Loucy (cell line): ENCODE measurements at regions not wholly inside any gene's neighbourhood (a gene's known extent, or its start where the extent isn't known, plus 50 kb on each side); places are given as distances from the start of the nearest gene placed in this dataset.

Source experiments
- H2AFZ ChIP-seq: fragments of 200-600 bp; sonication (generic); 2 replicates; pipeline ENCODE4 v1.6.0; 2016; ENCODE audit warnings: antibody characterized with exemption, mild to moderate bottlenecking, low read length, moderate library complexity
- H3F3A ChIP-seq: fragments of 200-600 bp; 2 replicates; pipeline ENCODE4 v1.6.0; 2016; ENCODE audit warnings: antibody characterized with exemption, low read depth, mild to moderate bottlenecking
- H3K27me3 ChIP-seq: fragments of 200-600 bp; sonication (generic); 2 replicates; pipeline ENCODE4 v1.6.1; 2014; ENCODE audit warnings: low read length, mild to moderate bottlenecking; ENCODE audit not compliant: insufficient read depth, poor library complexity, severe bottlenecking
- H3K36me3 ChIP-seq: fragments of 200-600 bp; sonication (generic); 2 replicates; pipeline ENCODE4 v1.6.1; 2016; ENCODE audit warnings: low read length; ENCODE audit not compliant: insufficient read depth
- H3K4me1 ChIP-seq: fragments of 200-600 bp; sonication (generic); 2 replicates; pipeline ENCODE4 v1.5.1; 2014; ENCODE audit warnings: low read length, mild to moderate bottlenecking; ENCODE audit not compliant: insufficient read depth, poor library complexity, severe bottlenecking
- H3K4me2 ChIP-seq: fragments of 200-600 bp; sonication (generic); 2 replicates; pipeline ENCODE4 v1.6.0; 2014; ENCODE audit warnings: antibody characterized with exemption, low read length, low read depth, mild to moderate bottlenecking; ENCODE audit not compliant: poor library complexity, severe bottlenecking
- H3K4me3 ChIP-seq: fragments of 200-600 bp; sonication (generic); 2 replicates; pipeline ENCODE4 v1.5.1; 2014; ENCODE audit warnings: low read length, mild to moderate bottlenecking, mixed read lengths; ENCODE audit not compliant: poor library complexity, severe bottlenecking
- H3K79me2 ChIP-seq: fragments of 200-600 bp; sonication (generic); 2 replicates; pipeline ENCODE4 v1.6.1; 2014; ENCODE audit warnings: low read length; ENCODE audit not compliant: insufficient read depth
- H3K9ac ChIP-seq: fragments of 200-600 bp; sonication (generic); 2 replicates; pipeline ENCODE4 v1.6.0; 2014; ENCODE audit warnings: mild to moderate bottlenecking, low read depth, low read length, moderate library complexity; ENCODE audit not compliant: poor library complexity, severe bottlenecking
- H3K9me2 ChIP-seq: fragments of 200-600 bp; sonication (generic); replicated peaks from 2 replicates; pipeline ENCODE4 v1.6.1; 2016; ENCODE audit warnings: low read depth, low read length, mixed read lengths
- H3K9me3 ChIP-seq: fragments of 200-600 bp; sonication (generic); 2 replicates; pipeline ENCODE4 v1.6.1; 2014; ENCODE audit warnings: mild to moderate bottlenecking, antibody characterized with exemption, low read length, low read depth; ENCODE audit not compliant: insufficient read depth
- H4K20me1 ChIP-seq: fragments of 200-600 bp; sonication (generic); 2 replicates; pipeline ENCODE4 v1.6.0; 2014; ENCODE audit warnings: antibody characterized with exemption, low read length, mild to moderate bottlenecking; ENCODE audit not compliant: insufficient read depth, poor library complexity, severe bottlenecking
- EZH2phosphoT487 ChIP-seq: fragments of 200-600 bp; IDR thresholded peaks from 2 replicates; pipeline ENCODE4 v1.6.1; 2018; ENCODE audit warnings: antibody characterized with exemption, mild to moderate bottlenecking, moderate library complexity, borderline replicate concordance
- TF ChIP-seq, protein P1 (sequence below): fragments of 200-600 bp; sonication (generic); conservative IDR thresholded peaks from 2 replicates; pipeline ENCODE4 v1.5.1; 2014; ENCODE audit warnings: mild to moderate bottlenecking, antibody characterized with exemption, low read length

- H3K4me3 ChIP-seq: no peak overlapping the region
- H3K9ac ChIP-seq: no peak overlapping the region
- no peaks in the 10 kb centered on the region for H3F3A ChIP-seq
- no peak overlapping the region for H2AFZ ChIP-seq
- H3K36me3 ChIP-seq: no peaks in the 10 kb centered on the region
- no peak overlapping the region for H3K4me2 ChIP-seq
- no peaks in the 10 kb centered on the region for H3K9me3 ChIP-seq
- no peaks in the 10 kb centered on the region for H3K9me2 ChIP-seq
- no peaks in the 10 kb centered on the region for H3K4me1 ChIP-seq
- no peaks in the 10 kb centered on the region for H4K20me1 ChIP-seq
- H3K27me3 ChIP-seq: no peaks in the 10 kb centered on the region
- no peaks in the 10 kb centered on the region for H3K79me2 ChIP-seq
- TF ChIP-seq, protein P1, sequence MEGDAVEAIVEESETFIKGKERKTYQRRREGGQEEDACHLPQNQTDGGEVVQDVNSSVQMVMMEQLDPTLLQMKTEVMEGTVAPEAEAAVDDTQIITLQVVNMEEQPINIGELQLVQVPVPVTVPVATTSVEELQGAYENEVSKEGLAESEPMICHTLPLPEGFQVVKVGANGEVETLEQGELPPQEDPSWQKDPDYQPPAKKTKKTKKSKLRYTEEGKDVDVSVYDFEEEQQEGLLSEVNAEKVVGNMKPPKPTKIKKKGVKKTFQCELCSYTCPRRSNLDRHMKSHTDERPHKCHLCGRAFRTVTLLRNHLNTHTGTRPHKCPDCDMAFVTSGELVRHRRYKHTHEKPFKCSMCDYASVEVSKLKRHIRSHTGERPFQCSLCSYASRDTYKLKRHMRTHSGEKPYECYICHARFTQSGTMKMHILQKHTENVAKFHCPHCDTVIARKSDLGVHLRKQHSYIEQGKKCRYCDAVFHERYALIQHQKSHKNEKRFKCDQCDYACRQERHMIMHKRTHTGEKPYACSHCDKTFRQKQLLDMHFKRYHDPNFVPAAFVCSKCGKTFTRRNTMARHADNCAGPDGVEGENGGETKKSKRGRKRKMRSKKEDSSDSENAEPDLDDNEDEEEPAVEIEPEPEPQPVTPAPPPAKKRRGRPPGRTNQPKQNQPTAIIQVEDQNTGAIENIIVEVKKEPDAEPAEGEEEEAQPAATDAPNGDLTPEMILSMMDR: no peak
- TF ChIP-seq EZH2phosphoT487: no peak
Observed at GRCh38 chr11:130644187-130644586, 195.7 kb downstream of the ADAMTS15 start.

GRCh38 chr11:130645164-130645842, 196.9 kb downstream of the ADAMTS15 start:
- Histone ChIP-seq H3K4me3 (no peak overlapping the region), H2AFZ (no peak overlapping the region), H3K27me3 (no peaks in the 10 kb centered on the region), H3K36me3 (no peaks in the 10 kb centered on the region), H4K20me1 (no peaks in the 10 kb centered on the region), H3K9me2 (no peaks in the 10 kb centered on the region), H3K4me1 (no peaks in the 10 kb centered on the region), H3K9ac (no peak overlapping the region), H3K79me2 (no peaks in the 10 kb centered on the region), H3K9me3 (no peaks in the 10 kb centered on the region), H3K4me2 (no peak overlapping the region), H3F3A (no peaks in the 10 kb centered on the region)
- TF ChIP-seq EZH2phosphoT487: no peak
- TF ChIP-seq, protein P1: no peak

DNA sequence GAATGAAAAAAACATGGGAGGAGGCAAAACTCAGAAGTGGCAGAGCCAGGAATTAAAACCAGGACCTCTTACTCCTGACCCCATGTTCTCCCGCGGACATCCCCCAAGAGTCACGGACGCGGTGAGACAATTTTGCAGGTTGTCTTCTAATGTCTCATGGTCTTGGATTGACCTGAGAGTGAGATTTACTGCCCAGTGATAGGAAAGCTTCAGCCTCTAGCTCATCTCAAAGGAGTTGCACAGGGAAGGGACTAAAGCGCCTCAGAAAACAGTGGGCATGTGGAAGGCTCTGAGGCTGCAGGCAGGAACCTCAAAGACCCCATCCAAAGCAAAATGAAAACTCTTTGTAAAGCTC, 197.4 kb downstream of the ADAMTS15 start:
- Histone ChIP-seq H2AFZ (no peak overlapping the region), H3K79me2 (no peaks in the 10 kb centered on the region), H3K9me3 (no peaks in the 10 kb centered on the region), H3K9me2 (no peaks in the 10 kb centered on the region), H3K36me3 (no peaks in the 10 kb centered on the region), H3K9ac (no peak overlapping the region), H3K4me1 (no peaks in the 10 kb centered on the region), H3K4me2 (no peak overlapping the region), H3K27me3 (no peaks in the 10 kb centered on the region), H3K4me3 (no peak overlapping the region), H3F3A (no peaks in the 10 kb centered on the region), H4K20me1 (no peaks in the 10 kb centered on the region)
- TF ChIP-seq, protein P1: no peak
- no peak for TF ChIP-seq EZH2phosphoT487
